WERI-Rb-1 (cell line): ENCODE measurements at regions not wholly inside any gene's neighbourhood (a gene's known extent, or its start where the extent isn't known, plus 50 kb on each side); places are given as distances from the start of the nearest gene placed in this dataset.

ENCODE experiments used
- DNase-seq: peaks from one replicate; pipeline ENCODE4 v3.0.0-alpha.2; 2020
- H3K27ac ChIP-seq: fragments of 250-450 bp; sonication (Bioruptor Pico); 2 replicates; pipeline ENCODE4 v1.5.1; 2020; ENCODE audit warnings: mild to moderate bottlenecking, moderate library complexity
- H3K27me3 ChIP-seq: fragments of 250-450 bp; sonication (Bioruptor Pico); 2 replicates; pipeline ENCODE4 v1.5.1; 2021; ENCODE audit warnings: mild to moderate bottlenecking, low read depth, moderate library complexity; ENCODE audit not compliant: insufficient read depth, severe bottlenecking
- H3K36me3 ChIP-seq: fragments of 250-450 bp; sonication (Bioruptor Pico); 2 replicates; pipeline ENCODE4 v1.5.1; 2020; ENCODE audit warnings: mild to moderate bottlenecking, moderate library complexity
- H3K4me3 ChIP-seq: 2 replicates; pipeline ENCODE4 v1.5.1; 2011; ENCODE audit warnings: low read depth, mild to moderate bottlenecking, control low read depth, low read length
- H3K9me3 ChIP-seq: fragments of 250-450 bp; sonication (Bioruptor Pico); 2 replicates; pipeline ENCODE4 v1.5.1; 2021; ENCODE audit warnings: mild to moderate bottlenecking, moderate library complexity; ENCODE audit not compliant: severe bottlenecking
- CTCF ChIP-seq: IDR thresholded peaks from 2 replicates; pipeline ENCODE4 v1.5.1; 2011; ENCODE audit warnings: low read depth, mild to moderate bottlenecking, control low read depth, inconsistent platforms, low read length

GRCh38 chr12:70149013-70149412 is 94.2 kb upstream of the CNOT2 start:
- no peak overlapping the region for H3K4me3 ChIP-seq
- no peak for TF ChIP-seq CTCF
- peaks cover 6% of the 10 kb centered on the region for H3K9me3 ChIP-seq
- no peaks in the 10 kb centered on the region for H3K36me3 ChIP-seq
- no peaks in the 10 kb centered on the region for H3K27me3 ChIP-seq
- no peak overlapping the region for H3K27ac ChIP-seq
- no peak for DNase-seq

DNA sequence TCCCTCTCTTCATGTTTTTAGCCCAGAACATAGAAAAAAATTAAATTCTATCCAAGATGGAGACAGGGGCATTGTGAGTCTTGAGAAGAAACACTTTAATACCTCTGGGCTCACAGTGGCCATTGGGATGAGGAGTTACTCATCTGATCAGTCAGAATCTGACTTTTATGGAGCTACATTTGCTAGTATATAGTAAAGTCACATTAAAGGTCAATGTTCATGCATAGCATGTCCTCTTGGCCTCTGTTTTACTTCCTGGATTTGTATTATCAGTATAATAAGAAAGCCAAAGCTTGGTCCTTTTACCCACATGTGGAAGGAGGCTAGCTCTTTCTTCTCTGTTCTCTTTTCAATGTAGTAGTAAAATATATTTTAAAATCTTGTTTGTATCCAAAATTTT is 93.6 kb upstream of the CNOT2 start:
- Histone ChIP-seq H3K9me3 (peaks cover 9% of the 10 kb centered on the region), H3K27me3 (no peaks in the 10 kb centered on the region), H3K36me3 (no peaks in the 10 kb centered on the region), H3K4me3 (no peak overlapping the region), H3K27ac (no peak overlapping the region)
- no peak for TF ChIP-seq CTCF
- no peak for DNase-seq

DNA sequence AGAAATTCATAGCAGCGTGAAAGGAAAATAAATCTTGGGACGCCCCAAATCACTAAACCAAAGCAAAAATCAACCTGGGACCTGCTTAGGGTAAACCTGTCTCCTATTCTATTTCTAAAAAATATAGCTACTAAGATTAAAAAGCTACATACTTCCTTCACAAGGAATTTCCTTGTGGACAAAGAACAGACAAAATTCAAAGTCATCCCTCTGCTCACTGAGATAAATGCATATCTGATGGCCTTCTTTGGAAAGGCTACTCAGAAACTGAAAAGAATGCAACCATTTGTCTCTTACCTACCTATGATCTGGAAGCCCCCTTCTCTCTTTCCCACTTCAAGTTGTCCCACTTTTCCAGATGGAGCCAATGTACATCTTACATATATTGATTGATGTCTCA is 93.0 kb upstream of the CNOT2 start:
- Histone ChIP-seq H3K4me3 (no peak overlapping the region), H3K9me3 (peaks cover 9% of the 10 kb centered on the region), H3K27ac (no peak overlapping the region), H3K27me3 (no peaks in the 10 kb centered on the region), H3K36me3 (no peaks in the 10 kb centered on the region)
- TF ChIP-seq CTCF: no peak
- no peak for DNase-seq

- TF ChIP-seq CTCF: no peak
- Histone ChIP-seq H3K4me3 (no peak overlapping the region), H3K36me3 (no peaks in the 10 kb centered on the region), H3K9me3 (peaks cover 14% of the 10 kb centered on the region), H3K27ac (no peak overlapping the region), H3K27me3 (no peaks in the 10 kb centered on the region)
- DNase-seq: no peak
Measured at GRCh38 chr12:70151993-70152392, 91.2 kb upstream of the CNOT2 start.

DNA sequence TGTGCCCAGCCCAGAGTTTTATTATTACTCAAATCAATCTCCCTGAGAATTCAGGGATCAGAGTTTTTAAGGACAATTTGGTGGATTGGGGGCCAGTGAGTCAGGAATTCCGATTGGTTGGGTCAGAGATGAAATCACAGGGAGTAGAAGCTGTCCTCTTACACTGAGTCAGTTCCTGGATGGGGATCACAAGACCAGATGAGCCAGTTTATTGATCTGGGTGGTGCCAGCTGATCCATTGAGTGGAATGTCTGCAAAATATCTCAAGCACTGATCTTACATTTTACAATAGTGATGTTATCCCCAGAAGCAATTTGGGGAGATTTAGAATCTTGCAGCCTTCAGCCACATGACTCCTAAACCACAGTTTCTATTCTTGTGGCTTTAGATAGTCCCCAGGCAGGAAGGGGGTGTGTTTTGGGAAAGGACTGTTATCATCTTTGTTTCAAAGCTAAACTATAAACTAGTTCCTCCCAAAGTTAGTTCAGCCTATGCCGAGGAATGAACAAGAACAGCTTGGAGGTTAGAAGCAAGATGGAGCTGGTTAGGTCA is 89.1 kb upstream of the CNOT2 start:
- Histone ChIP-seq H3K27ac (no peak overlapping the region), H3K36me3 (no peaks in the 10 kb centered on the region), H3K9me3 (peaks cover 18% of the 10 kb centered on the region), H3K4me3 (no peak overlapping the region), H3K27me3 (no peaks in the 10 kb centered on the region)
- TF ChIP-seq CTCF: no peak
- DNase-seq: no peak

DNA sequence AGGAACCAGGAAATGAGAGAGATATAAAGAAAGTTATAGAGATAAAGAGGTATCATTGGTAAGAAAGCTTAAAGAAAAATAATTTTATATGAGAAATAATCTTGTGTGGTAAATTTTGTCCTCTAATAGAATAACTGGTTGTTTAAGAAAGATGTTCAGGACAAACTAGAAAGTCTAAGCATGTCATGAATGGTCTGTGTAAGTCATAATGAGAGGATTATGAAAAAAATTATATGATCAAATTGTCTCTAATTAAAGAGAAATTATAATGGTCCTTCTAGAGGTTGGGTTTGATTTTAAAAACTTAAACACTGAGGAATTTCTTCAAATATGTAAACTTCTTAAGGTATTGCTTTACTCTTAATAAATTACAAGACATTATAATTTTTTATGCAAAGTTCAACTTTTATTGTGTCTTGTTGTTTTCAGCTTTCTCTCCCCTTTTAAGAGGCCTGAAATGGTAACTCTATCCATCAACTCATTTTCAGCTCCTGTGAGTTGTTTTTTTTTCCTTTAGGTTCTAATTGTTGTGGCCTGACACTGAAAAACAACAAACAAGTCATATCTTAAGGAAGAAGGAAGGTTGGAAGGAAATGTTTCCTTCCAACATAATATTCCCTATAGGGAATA is 88.2 kb upstream of the CNOT2 start:
- Histone ChIP-seq H3K27ac (no peak overlapping the region), H3K4me3 (no peak overlapping the region), H3K27me3 (no peaks in the 10 kb centered on the region), H3K36me3 (no peaks in the 10 kb centered on the region), H3K9me3 (peaks cover 18% of the 10 kb centered on the region)
- no peak for DNase-seq
- TF ChIP-seq CTCF: no peak
